ENCODE measurements at regions not wholly inside any gene's neighbourhood (a gene's known extent, or its start where the extent isn't known, plus 50 kb on each side); places are given as distances from the start of the nearest gene placed in this dataset.

GRCh38 chr1:190699165-190699564 is 221.5 kb upstream of the BRINP3 start:
- H3K36me3 Mint-ChIP-seq (ENCODE audit: low read depth) = no peaks in the 10 kb centered on the region; the same call in 1 of the 2 replicates
- no peak for TF ChIP-seq CTCF (IDR thresholded peaks at IDR 0.05)
- DNase-seq = no peak
- H3K27ac Mint-ChIP-seq = no peak overlapping the region
- H3K27me3 Mint-ChIP-seq (ENCODE audit: insufficient read depth) = no peaks in the 10 kb centered on the region
- H3K9me3 Mint-ChIP-seq = peaks cover 36% of the 10 kb centered on the region
- no peaks in the 10 kb centered on the region for H3K4me1 Mint-ChIP-seq (ENCODE audit: low read depth)
- no peak overlapping the region for H3K4me3 Mint-ChIP-seq

- peaks cover 26% of the 10 kb centered on the region for H3K9me3 Mint-ChIP-seq
- no peaks in the 10 kb centered on the region for H3K4me1 Mint-ChIP-seq (ENCODE audit: low read depth)
- H3K4me3 Mint-ChIP-seq = no peak overlapping the region
- H3K36me3 Mint-ChIP-seq (ENCODE audit: low read depth) = no peaks in the 10 kb centered on the region
- DNase-seq = no peak
- no peak for TF ChIP-seq CTCF (IDR thresholded peaks at IDR 0.05)
- H3K27me3 Mint-ChIP-seq (ENCODE audit: insufficient read depth) = no peaks in the 10 kb centered on the region
- H3K27ac Mint-ChIP-seq = no peak overlapping the region
Measured at GRCh38 chr1:190708418-190709057, 230.9 kb upstream of the BRINP3 start.

- Mint-ChIP-seq H3K9me3 (peaks cover 21% of the 10 kb centered on the region), H3K27me3 (ENCODE audit: insufficient read depth) (no peaks in the 10 kb centered on the region), H3K36me3 (ENCODE audit: low read depth) (no peaks in the 10 kb centered on the region), H3K4me1 (ENCODE audit: low read depth) (no peaks in the 10 kb centered on the region), H3K27ac (no peak overlapping the region), H3K4me3 (no peak overlapping the region)
- no peak for TF ChIP-seq CTCF (IDR thresholded peaks at IDR 0.05)
- no peak for DNase-seq
Measured at GRCh38 chr1:190711069-190711468, 233.4 kb upstream of the BRINP3 start.

- H3K4me1 Mint-ChIP-seq (ENCODE audit: low read depth) = no peaks in the 10 kb centered on the region
- TF ChIP-seq CTCF (IDR thresholded peaks at IDR 0.05) = no peak
- H3K27me3 Mint-ChIP-seq (ENCODE audit: insufficient read depth) = no peaks in the 10 kb centered on the region
- H3K36me3 Mint-ChIP-seq (ENCODE audit: low read depth) = no peaks in the 10 kb centered on the region
- peaks cover 22% of the 10 kb centered on the region for H3K9me3 Mint-ChIP-seq
- no peak overlapping the region for H3K27ac Mint-ChIP-seq
- no peak overlapping the region for H3K4me3 Mint-ChIP-seq
- DNase-seq = no peak
Measured at GRCh38 chr1:190717055-190717454, 239.4 kb upstream of the BRINP3 start.

- H3K4me3 Mint-ChIP-seq = no peak overlapping the region
- TF ChIP-seq CTCF (IDR thresholded peaks at IDR 0.05) = no peak
- no peak for DNase-seq
- no peaks in the 10 kb centered on the region for H3K4me1 Mint-ChIP-seq (ENCODE audit: low read depth)
- peaks cover 4% of the 10 kb centered on the region; the same call in 1 of the 2 replicates for H3K9me3 Mint-ChIP-seq
- no peaks in the 10 kb centered on the region for H3K27me3 Mint-ChIP-seq (ENCODE audit: insufficient read depth)
- H3K36me3 Mint-ChIP-seq (ENCODE audit: low read depth) = no peaks in the 10 kb centered on the region
- no peak overlapping the region for H3K27ac Mint-ChIP-seq
Measured at GRCh38 chr1:190736971-190737590, 259.4 kb upstream of the BRINP3 start.
